Suprapubic skin (tissue), 4 donors: ENCODE measurements at regions not wholly inside any gene's neighbourhood (a gene's known extent, or its start where the extent isn't known, plus 50 kb on each side); places are given as distances from the start of the nearest gene placed in this dataset.

Source experiments
- POLR2A ChIP-seq, 2 donors: fragments of 450-650 bp; IDR thresholded peaks; one replicate each; pipeline ENCODE4 v1.6.1; 2017; ENCODE audit warnings: antibody characterized with exemption in 2 of 2, mild to moderate bottlenecking in 2 of 2, moderate library complexity in 2 of 2
- POLR2AphosphoS5 ChIP-seq, 3 donors: sonication (generic); formaldehyde crosslinking; IDR thresholded peaks; one replicate each; pipeline ENCODE4 v1.6.1; 2017; ENCODE audit warnings: antibody characterized with exemption in 3 of 3
- TF ChIP-seq, protein P1 (sequence below), 2 donors: fragments of 200-600 bp in 1 of 2; fragments of 450-650 bp in 1 of 2; sonication (generic) in 1 of 2; IDR thresholded peaks; one replicate each; pipeline ENCODE4 v1.5.1; 2016 to 2019; ENCODE audit warnings: antibody characterized with exemption in 2 of 2, mild to moderate bottlenecking in 1 of 2, moderate library complexity in 1 of 2

- TF ChIP-seq POLR2AphosphoS5 (IDR thresholded peaks at IDR 0.05) = no peak
- TF ChIP-seq, protein P1, sequence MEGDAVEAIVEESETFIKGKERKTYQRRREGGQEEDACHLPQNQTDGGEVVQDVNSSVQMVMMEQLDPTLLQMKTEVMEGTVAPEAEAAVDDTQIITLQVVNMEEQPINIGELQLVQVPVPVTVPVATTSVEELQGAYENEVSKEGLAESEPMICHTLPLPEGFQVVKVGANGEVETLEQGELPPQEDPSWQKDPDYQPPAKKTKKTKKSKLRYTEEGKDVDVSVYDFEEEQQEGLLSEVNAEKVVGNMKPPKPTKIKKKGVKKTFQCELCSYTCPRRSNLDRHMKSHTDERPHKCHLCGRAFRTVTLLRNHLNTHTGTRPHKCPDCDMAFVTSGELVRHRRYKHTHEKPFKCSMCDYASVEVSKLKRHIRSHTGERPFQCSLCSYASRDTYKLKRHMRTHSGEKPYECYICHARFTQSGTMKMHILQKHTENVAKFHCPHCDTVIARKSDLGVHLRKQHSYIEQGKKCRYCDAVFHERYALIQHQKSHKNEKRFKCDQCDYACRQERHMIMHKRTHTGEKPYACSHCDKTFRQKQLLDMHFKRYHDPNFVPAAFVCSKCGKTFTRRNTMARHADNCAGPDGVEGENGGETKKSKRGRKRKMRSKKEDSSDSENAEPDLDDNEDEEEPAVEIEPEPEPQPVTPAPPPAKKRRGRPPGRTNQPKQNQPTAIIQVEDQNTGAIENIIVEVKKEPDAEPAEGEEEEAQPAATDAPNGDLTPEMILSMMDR (IDR thresholded peaks at IDR 0.05) = no peak
- no peak for TF ChIP-seq POLR2A (IDR thresholded peaks at IDR 0.05)
Observed at GRCh38 chr6:132025468-132025867, 74.3 kb upstream of the CCN2 start.
